B cell (primary cell): ENCODE measurements at regions not wholly inside any gene's neighbourhood (a gene's known extent, or its start where the extent isn't known, plus 50 kb on each side); places are given as distances from the start of the nearest gene placed in this dataset.

Source experiments
- CTCF ChIP-seq: fragments of 200-600 bp; IDR thresholded peaks from one replicate; pipeline ENCODE4 v1.8.0; 2022; ENCODE audit warnings: antibody characterized with exemption, mild to moderate bottlenecking
- EZH2 ChIP-seq: IDR thresholded peaks from 2 replicates; pipeline ENCODE4 v1.6.1; 2012; ENCODE audit warnings: borderline replicate concordance, low read depth, mild to moderate bottlenecking, moderate library complexity, low read length; ENCODE audit not compliant: insufficient read depth, poor library complexity, severe bottlenecking

GRCh38 chr6:1028723-1029122, 283.2 kb upstream of the FOXQ1 start:
- TF ChIP-seq CTCF (no peak), EZH2 (no peak)
